HG03460 (cell line): ENCODE measurements at regions not wholly inside any gene's neighbourhood (a gene's known extent, or its start where the extent isn't known, plus 50 kb on each side); places are given as distances from the start of the nearest gene placed in this dataset.
"Not testable (repeated sequence)": the region's sequence is repeated elsewhere in the genome, so short reads cannot be mapped to it uniquely, and the experiment has no call there.

ENCODE experiments used
- ATAC-seq: cut with Tn5 transposase; IDR thresholded peaks from one replicate; pipeline ENCODE4 v1.9.1; 2021; ENCODE audit not compliant: unreplicated experiment

DNA sequence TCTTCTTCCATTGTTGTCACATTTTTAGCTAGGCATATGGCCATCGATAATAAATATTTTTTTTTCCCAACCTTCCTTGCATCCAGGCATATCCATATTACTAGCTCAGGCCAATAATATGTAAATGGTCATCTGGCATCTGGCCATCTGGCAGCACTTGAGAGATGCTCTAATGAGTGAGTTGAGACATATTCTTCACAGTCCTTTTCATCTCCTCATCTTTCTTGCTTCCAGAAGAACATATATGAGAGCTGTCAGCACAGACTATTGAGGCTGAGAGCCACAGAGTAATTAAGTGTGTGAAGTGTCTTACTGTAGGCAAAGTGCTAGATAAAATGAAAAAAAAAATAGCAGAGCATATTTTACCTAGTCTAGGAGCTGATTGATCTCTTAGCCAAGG is 628.4 kb upstream of the TMPRSS15 start:
- ATAC-seq, result no peak

DNA sequence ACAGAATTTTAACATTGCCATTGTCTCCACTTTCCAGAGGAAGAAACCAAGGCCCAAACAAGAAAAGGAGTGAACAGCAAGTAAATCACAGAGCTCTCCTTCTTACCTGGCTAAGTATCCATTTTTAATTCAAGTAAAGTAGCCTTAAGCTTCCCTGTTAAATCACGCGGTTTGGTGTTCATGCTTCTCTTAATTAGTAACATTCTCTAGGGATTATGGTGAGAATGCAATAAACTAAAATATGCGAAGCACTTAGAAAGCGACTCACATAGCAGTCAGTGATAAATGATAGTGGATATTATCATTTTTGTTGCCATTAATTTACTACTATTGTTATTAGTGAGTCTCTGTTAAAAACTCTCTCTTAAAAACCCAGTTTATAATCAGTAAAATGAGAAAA is 630.5 kb upstream of the TMPRSS15 start:
- no peak for ATAC-seq

DNA sequence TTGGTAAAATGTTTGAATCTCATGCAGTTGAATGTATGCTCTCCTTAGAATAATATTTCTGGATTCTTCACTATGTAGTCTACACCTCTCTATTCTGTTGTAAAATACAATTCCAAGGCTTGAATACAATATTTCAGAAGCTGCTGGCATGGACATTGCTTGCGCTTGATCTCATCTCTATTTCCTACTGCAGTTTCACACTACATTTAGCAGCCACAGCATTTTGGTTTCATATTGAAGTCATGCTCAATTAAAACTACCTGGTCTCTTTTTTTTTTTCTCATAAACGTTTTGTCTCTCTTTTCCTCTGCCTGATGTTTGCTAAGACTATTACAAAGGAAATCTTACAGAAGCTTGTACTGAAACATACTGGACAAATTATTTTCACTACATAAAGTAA is 631.0 kb upstream of the TMPRSS15 start:
- no peak for ATAC-seq

DNA sequence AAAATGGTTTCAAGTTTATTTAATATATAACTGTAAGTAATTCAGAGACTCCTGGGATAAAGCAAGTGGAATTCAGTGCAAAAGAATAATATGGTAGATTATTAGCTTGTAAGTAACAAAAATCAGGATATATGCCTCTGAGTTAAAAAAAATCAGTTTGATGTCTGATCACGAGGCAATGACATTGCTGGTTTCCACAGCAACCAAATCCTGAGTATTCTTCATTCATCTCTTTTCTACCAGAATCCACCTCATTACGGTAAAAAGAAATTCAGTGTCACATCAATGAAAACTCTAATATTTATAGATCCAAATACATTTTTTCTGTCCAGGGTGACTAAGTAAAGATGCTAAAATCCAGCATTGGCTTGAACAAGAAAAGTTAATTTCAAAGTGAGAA is 642.3 kb upstream of the TMPRSS15 start:
- ATAC-seq, result no peak

GRCh38 chr21:19048098-19048672 is 644.6 kb upstream of the TMPRSS15 start:
- ATAC-seq, result no peak

GRCh38 chr21:19049567-19049966 is 646.0 kb upstream of the TMPRSS15 start:
- no peak for ATAC-seq

GRCh38 chr21:19065164-19065563 is 661.6 kb upstream of the TMPRSS15 start:
- ATAC-seq, result no peak

DNA sequence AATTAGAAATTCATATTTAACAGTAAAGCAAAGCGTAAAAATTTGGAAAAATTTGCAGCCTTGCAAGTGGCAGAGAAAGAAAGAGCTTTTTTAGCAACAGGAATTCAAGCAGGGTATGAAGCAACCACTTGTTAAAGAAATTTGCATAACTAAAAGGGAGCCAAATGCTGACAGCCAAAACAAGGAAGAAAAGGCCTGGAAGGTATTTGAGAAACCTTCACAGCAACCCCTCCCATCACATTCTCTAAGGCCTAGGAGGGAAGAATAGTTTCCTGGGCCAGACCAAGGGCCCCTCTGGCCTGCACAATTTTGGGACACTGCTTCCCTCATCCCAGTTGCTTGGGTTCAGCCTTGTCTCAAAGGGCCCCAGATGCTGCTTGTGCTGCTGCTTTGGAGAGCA is 672.4 kb upstream of the TMPRSS15 start:
- ATAC-seq, result no peak

DNA sequence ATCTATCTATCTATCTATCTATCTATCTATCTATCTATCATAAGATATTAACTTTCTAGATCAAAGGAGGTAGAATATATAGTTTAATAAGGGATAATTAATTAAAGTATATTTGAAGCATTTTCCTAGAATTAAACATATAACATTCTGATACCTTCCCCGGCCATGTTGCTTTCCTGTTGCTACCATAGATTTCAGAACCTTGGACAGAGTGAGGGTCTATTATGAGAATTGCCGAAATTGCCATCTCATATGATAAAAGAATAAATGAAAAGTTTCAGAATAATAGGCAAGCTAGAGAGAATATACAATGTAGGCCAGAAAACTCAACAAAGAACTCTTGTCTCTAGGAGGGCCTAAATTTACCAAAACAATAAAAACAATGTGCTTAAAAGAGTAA is 706.1 kb upstream of the TMPRSS15 start:
- no peak for ATAC-seq

- ATAC-seq, result not testable (repeated sequence)
These were observed 715.7 kb upstream of the TMPRSS15 start for GRCh38 chr21:19119259-19119658.

GRCh38 chr21:19120591-19120990 is 717.0 kb upstream of the TMPRSS15 start:
- no peak for ATAC-seq

- no peak for ATAC-seq
These were observed 718.8 kb upstream of the TMPRSS15 start for GRCh38 chr21:19122356-19122755.

GRCh38 chr21:19123053-19123452 is 719.5 kb upstream of the TMPRSS15 start:
- no peak for ATAC-seq

DNA sequence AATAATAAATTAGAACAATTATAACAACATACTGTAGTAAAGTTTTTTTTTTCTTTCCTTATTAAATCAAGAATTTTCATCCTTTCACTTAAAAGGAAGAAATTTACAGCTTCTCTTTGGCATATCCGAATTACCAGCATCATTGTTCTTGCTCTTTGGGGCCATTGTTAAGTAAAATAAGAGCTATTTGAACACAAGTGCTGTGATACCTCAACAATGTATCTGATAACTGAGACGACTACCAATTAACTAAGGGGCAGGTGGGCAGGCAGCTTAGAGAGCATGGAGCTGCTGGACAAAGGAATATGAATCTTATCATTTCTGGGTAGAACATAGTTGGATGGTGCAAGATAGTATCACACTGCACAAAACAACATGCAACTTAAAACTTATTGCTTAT is 719.9 kb upstream of the TMPRSS15 start:
- no peak for ATAC-seq

DNA sequence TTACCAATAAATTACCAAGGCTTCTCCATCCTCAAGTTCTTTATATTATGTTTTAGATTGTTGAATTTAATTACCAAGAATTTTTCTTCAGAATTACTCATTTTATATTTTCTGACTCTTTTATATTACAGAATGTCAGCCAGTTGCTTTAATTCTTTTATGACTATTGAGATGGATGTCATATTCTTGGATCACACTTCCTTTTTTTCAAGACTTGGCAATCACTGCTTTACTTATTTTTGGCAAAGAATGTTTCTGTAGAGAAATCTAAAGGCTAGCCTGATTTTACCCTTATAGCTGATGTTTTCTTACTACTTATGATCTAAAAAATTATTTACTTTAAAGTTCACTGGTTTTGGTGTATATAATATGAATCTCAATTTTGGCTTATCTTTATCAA is 721.1 kb upstream of the TMPRSS15 start:
- no peak for ATAC-seq

- ATAC-seq, result no peak
These were observed 726.9 kb upstream of the TMPRSS15 start for GRCh38 chr21:19130379-19131028.

DNA sequence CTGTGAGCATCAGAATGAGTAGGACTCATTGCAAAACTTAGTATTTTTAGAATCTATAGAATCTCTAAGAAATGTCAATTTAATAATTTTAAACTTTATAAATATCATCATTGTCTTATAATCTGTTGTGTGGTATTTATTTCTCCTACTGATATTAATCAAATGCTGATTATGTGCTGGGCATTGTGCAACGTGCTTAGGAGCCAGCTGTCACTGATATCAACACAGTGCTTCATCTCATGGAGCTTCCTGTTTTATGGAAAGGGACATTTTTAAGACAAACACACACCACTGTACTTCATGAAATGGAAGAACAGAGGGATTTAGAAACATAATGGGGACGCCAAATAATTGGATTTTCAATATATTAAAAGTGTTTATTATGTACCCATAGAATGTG is 737.9 kb upstream of the TMPRSS15 start:
- ATAC-seq, result no peak

GRCh38 chr21:19145682-19146293 is 742.2 kb upstream of the TMPRSS15 start:
- ATAC-seq, result no peak

- ATAC-seq, result no peak
These were observed 744.5 kb upstream of the TMPRSS15 start for GRCh38 chr21:19148056-19148455.

DNA sequence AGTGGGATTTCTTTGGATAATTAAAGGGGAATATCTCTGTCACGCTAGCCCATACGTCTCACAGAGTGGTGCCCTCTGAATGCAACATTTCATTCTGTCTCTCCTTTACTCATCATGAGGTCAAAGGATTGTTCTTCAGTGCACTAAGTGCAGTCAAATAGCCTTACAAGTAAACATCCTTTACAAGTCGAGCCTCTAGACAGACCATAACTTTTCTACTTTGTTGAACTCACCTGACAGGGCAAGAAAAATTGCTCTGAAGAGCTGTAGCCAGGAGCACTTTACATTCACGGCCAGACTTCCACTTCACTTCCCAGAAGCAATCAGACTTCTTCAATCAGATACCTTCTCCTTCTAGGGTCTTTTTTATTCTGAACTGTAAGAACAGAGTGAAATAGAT is 768.0 kb upstream of the TMPRSS15 start:
- ATAC-seq, result no peak

DNA sequence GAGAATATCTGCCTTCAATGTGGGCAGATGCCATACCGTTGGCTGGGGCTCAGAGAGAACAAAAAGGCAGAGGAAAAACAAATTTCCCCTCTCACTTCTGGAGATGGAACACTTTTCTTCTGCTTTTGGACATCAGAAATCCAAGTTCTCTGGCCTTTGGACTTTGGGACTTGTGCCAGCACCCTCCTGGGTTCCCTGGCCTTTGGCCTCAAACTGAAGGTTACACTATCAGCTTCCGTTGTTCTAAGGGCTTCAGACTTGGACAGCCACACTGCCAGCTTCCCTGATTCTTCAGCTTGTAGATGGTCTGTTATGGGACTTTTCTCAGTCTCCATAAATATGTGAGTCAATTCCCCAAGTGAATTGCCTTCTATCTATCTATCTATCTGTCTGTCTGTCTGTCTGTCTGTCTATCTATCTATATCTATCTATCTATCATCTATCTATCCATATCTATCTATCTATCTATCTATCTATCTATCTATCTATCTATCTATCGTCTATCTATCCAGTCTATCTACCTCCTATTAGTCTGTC is 778.1 kb upstream of the TMPRSS15 start:
- no peak for ATAC-seq

DNA sequence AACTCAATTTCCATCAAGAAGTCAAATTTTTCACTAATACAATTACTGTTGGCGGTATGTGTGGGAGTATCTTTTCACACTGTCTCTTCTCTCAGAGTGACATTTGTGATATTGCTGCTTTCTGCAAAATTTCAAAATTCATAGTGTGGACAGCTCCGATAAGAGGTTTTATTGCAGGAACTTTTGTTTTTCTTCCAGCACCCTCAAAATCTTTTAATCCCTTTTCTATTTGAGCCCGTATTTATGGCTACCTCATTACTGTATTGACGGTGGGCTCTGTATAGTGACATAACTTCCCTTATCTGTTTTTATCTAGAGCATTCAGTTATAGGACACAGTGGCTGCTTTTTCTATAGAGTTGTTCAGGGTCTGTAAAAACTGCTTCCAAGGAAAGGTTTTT is 794.4 kb upstream of the TMPRSS15 start:
- no peak for ATAC-seq
